ENCODE measurements at regions not wholly inside any gene's neighbourhood (a gene's known extent, or its start where the extent isn't known, plus 50 kb on each side); places are given as distances from the start of the nearest gene placed in this dataset.

GRCh38 chr4:133600008-133600407, 450.9 kb downstream of the PCDH10 start:
- TF ChIP-seq ZFX (IDR thresholded peaks at IDR 0.05) (no peak), CTCF (conservative IDR thresholded peaks at IDR 0.05) (no peak)
- no peak overlapping the region for H3K27ac ChIP-seq

GRCh38 chr4:133598779-133599178, 449.7 kb downstream of the PCDH10 start:
- no peak for TF ChIP-seq CTCF (conservative IDR thresholded peaks at IDR 0.05)
- no peak for TF ChIP-seq ZFX (IDR thresholded peaks at IDR 0.05)
- no peak overlapping the region for H3K27ac ChIP-seq

- H3K27ac ChIP-seq: no peak overlapping the region
- TF ChIP-seq CTCF (conservative IDR thresholded peaks at IDR 0.05) (no peak), ZFX (IDR thresholded peaks at IDR 0.05) (no peak)
These were observed 448.2 kb downstream of the PCDH10 start for GRCh38 chr4:133597251-133597650.

- TF ChIP-seq ZFX (IDR thresholded peaks at IDR 0.05) (no peak), CTCF (conservative IDR thresholded peaks at IDR 0.05) (no peak)
- H3K27ac ChIP-seq: no peak overlapping the region
These were observed 447.4 kb downstream of the PCDH10 start for GRCh38 chr4:133596459-133596858.

- no peak overlapping the region for H3K27ac ChIP-seq
- TF ChIP-seq CTCF (conservative IDR thresholded peaks at IDR 0.05) (no peak), ZFX (IDR thresholded peaks at IDR 0.05) (no peak)
These were observed 445.5 kb downstream of the PCDH10 start for GRCh38 chr4:133594390-133595207.

- TF ChIP-seq CTCF (conservative IDR thresholded peaks at IDR 0.05) (no peak), ZFX (IDR thresholded peaks at IDR 0.05) (no peak)
- H3K27ac ChIP-seq: no peak overlapping the region
These were observed 444.7 kb downstream of the PCDH10 start for GRCh38 chr4:133593764-133594163.

GRCh38 chr4:133592591-133592990, 443.5 kb downstream of the PCDH10 start:
- TF ChIP-seq ZFX (IDR thresholded peaks at IDR 0.05): no peak
- TF ChIP-seq CTCF (conservative IDR thresholded peaks at IDR 0.05): no peak
- H3K27ac ChIP-seq: no peak overlapping the region
